ENCODE measurements at regions not wholly inside any gene's neighbourhood (a gene's known extent, or its start where the extent isn't known, plus 50 kb on each side); places are given as distances from the start of the nearest gene placed in this dataset.

- Histone ChIP-seq H4K20me1 (replicated peaks; ENCODE audit: control insufficient read depth, insufficient read depth, low read length) (no peaks in the 10 kb centered on the region; the same call in 1 of the 2 replicates), H3K27ac (ENCODE audit: extremely low read depth, low read depth, low read length) (no peak overlapping the region), H3K4me3 (no peak overlapping the region), H3K27me3 (ENCODE audit: control insufficient read depth in 2 of 2, insufficient read depth in 2 of 2, low read length in 2 of 2) (peaks cover 7 to 27% of the 10 kb centered on the region in 2 experiments; a peak in 4 of 5 replicates), H3K4me1 (replicated peaks in 1 of 2; ENCODE audit: control insufficient read depth in 2 of 2, insufficient read depth in 2 of 2, low read length in 2 of 2) (no peaks in the 10 kb centered on the region), H3K4me2 (ENCODE audit: insufficient read depth, low read length) (no peak overlapping the region), H3K36me3 (ENCODE audit: control insufficient read depth, insufficient read depth, low read length) (no peaks in the 10 kb centered on the region), H3K9me3 (replicated peaks; ENCODE audit: control insufficient read depth, insufficient read depth, low read depth, low read length) (no peaks in the 10 kb centered on the region), H3K79me2 (ENCODE audit: control insufficient read depth, insufficient read depth, low read length) (no peaks in the 10 kb centered on the region), H3K9me1 (ENCODE audit: control insufficient read depth, insufficient read depth, low read length) (no peaks in the 10 kb centered on the region), H2AFZ (ENCODE audit: low read depth, low read length) (no peak overlapping the region), H3K9ac (ENCODE audit: insufficient read depth in 1 of 2, low read depth in 2 of 2, low read length in 2 of 2) (no peak overlapping the region)
- DNase-seq (ENCODE audit: extremely low read depth in 1 of 4, low spot score in 3 of 4) (no peak), FAIRE-seq (no peak), ATAC-seq (no peak)
- in situ Hi-C loops (cut with MboI) (no loop called here), intact Hi-C loops (cut with micrococcal nuclease) (no loop called here)
- ChIA-PET POLR2A (interaction anchor here (1.5 kb wide), 1 partner anchor 11 kb away, joined by 6 read pairs; no protein-coding TSS in a partner anchor), CTCF (ENCODE audit: low intra/inter-chr PET ratio) (no interaction called here)
- 1% methylated on average over 7 of the region's 7 CpGs for WGBS (ENCODE audit: insufficient coverage, low coverage, missing lambda C conversion rate)
- TF ChIP-seq PKNOX1 (IDR thresholded peaks at IDR 0.05): no peak
- TF ChIP-seq POLR2AphosphoS5 (IDR thresholded peaks at IDR 0.05; ENCODE audit: control insufficient read depth, insufficient read depth, low read depth, low read length): no peak
- no TSS peak for BruUV-seq (replicated peaks)
Observed at GRCh38 chr7:131848033-131848432, 291.6 kb upstream of the PODXL start.

- no peak for DNase-seq (ENCODE audit: extremely low read depth in 1 of 4, low spot score in 3 of 4)
- no peaks in the 10 kb centered on the region for H3K4me1 ChIP-seq (replicated peaks in 1 of 2; ENCODE audit: control insufficient read depth in 2 of 2, insufficient read depth in 2 of 2, low read length in 2 of 2)
- H2AFZ ChIP-seq (ENCODE audit: low read depth, low read length): no peak overlapping the region
- no peaks in the 10 kb centered on the region for H3K79me2 ChIP-seq (ENCODE audit: control insufficient read depth, insufficient read depth, low read length)
- no peak overlapping the region for H3K4me2 ChIP-seq (ENCODE audit: insufficient read depth, low read length)
- no peaks in the 10 kb centered on the region for H4K20me1 ChIP-seq (replicated peaks; ENCODE audit: control insufficient read depth, insufficient read depth, low read length)
- TF ChIP-seq NCOA6 (IDR thresholded peaks at IDR 0.05) (no peak), KDM1A (IDR thresholded peaks at IDR 0.05) (peak in 1 of 2 experiments; percentile 52; a peak in 1 of 4 replicates)
- no peak overlapping the region for H3K9ac ChIP-seq (ENCODE audit: insufficient read depth in 1 of 2, low read depth in 2 of 2, low read length in 2 of 2)
- peaks cover 1% of the 10 kb centered on the region for H3K9me1 ChIP-seq (ENCODE audit: control insufficient read depth, insufficient read depth, low read length)
- ATAC-seq: no peak
- ChIA-PET POLR2A (no interaction called here), CTCF (ENCODE audit: low intra/inter-chr PET ratio) (no interaction called here)
- peaks cover 7 to 22% of the 10 kb centered on the region in 2 experiments; a peak in 4 of 5 replicates for H3K27me3 ChIP-seq (ENCODE audit: control insufficient read depth in 2 of 2, insufficient read depth in 2 of 2, low read length in 2 of 2)
- no peaks in the 10 kb centered on the region for H3K36me3 ChIP-seq (ENCODE audit: control insufficient read depth, insufficient read depth, low read length)
- intact Hi-C loops (cut with micrococcal nuclease) (no loop called here), in situ Hi-C loops (cut with MboI) (no loop called here)
- H3K4me3 ChIP-seq: no peak overlapping the region
- WGBS (ENCODE audit: insufficient coverage, low coverage, missing lambda C conversion rate): 0% methylated on average over 8 of the region's 8 CpGs
- H3K27ac ChIP-seq (ENCODE audit: extremely low read depth, low read depth, low read length): no peak overlapping the region
- FAIRE-seq: no peak
- BruUV-seq (replicated peaks): no TSS peak
- H3K9me3 ChIP-seq (replicated peaks; ENCODE audit: control insufficient read depth, insufficient read depth, low read depth, low read length): no peaks in the 10 kb centered on the region
Observed at GRCh38 chr7:131845573-131846314, 289.3 kb upstream of the PODXL start.
